ENCODE measurements at regions not wholly inside any gene's neighbourhood (a gene's known extent, or its start where the extent isn't known, plus 50 kb on each side); places are given as distances from the start of the nearest gene placed in this dataset.

DNA sequence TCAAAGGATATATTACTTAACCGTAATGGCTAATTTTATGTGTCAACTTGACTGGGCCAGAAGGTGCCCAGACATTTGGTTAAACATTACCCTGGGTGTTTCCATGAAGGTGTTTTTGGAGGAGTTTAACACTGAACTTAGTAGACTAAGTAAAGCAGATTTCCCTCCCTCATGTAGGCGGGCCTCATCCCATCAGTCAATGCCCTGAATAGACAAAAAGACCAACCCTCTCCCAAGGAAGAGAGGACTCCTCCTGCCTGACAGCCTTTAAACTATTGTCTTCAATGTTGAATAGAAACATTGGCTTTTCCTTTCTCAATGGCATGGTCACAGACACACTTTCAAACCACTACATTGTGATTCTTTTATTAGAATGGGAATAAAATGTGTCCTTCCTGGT is 121.9 kb downstream of the SETD4 start:
- no peak for DNase-seq (ENCODE audit: low read depth in 2 of 2)

DNA sequence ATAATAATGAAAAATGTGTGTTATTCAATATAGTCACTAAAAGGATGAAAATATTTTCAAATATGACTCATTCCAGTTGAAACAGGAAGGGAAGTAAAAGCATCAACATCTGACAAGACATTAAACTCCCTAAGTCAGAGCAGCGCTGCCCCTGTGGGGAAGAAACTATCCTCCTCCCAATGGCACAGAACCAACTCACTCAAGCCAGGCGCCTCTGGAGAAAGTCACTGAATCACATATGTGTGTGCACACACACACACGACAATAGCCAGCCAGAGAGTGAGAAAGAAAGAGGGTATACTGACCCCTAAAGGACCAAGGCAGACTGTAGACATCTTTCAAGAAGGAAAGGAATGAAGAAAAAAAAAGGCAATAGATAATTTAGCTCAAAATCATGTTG is 126.9 kb downstream of the SETD4 start:
- DNase-seq (ENCODE audit: low read depth in 2 of 2), result peak; percentile 77 to 79

DNA sequence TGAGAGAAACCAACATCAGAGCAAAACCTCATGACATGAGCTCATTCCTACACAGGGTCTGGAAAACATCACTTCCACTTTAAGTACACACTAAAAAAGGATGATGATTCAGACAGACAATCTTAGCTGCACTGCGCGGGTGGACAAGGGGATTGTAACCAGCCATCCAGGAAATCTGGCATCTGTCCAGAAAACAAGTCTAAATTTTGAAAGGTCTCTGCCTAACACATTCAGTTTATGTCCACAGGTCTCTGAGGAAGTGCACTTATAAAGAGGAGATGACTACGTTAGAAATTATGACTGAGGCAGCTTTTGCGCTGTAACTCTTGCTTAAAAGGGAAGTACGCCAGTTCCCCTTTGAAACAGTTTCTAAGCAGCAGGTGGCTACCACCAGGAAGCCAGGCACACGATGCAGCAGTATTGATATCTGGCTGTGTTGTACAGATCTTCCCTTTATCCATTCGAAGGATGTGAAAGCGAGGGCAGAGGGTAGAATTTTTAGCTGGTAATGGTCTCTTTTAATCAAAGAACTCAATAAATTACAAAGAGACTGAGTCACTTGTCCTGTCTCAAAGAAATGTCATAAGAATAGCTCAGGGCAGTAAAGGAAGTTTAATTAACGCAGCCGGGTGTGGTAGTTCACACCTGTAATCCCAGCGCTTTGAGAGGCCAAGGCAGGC is 128.0 kb downstream of the SETD4 start:
- DNase-seq (ENCODE audit: low read depth in 2 of 2), result peak; percentile 71 to 73

DNA sequence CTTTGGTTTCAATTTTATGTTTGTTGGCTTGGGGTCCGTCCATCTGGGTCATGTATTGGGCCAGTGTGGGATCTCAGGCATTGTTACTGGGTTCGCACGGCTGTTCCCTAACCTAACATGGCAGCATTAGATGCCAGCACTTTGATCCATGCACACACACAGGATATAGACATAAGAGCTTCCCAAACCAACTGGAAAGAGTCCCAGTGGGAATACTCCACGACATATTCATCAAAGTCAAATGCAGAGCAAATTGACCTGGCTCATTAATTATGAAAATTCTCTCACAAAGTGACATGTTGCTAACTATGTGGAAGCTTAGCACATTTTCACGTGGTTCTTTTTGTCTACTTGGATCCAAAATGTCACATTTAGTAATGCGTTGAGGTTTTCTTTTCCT is 130.4 kb downstream of the SETD4 start:
- no peak for DNase-seq (ENCODE audit: low read depth in 2 of 2)

DNA sequence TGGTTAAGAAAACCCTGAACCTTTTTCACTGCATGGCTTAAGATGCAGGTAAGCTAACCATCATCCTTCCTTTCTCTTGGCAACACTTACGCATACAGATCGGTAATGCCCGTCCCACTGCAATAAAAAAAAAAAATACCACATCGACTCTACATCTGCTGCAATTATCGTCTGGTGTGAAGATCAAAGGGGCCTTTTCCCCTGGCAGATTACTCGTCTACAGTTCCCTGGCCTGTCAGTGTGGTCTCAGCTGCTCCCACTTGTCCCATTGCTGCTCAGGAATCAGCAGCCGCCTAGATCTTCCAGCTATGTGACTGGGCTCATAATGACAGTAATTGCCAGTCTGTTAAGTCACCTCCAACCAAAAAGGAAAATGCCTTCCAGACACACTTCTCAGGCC is 133.1 kb downstream of the SETD4 start:
- DNase-seq (ENCODE audit: low read depth in 2 of 2), result no peak

DNA sequence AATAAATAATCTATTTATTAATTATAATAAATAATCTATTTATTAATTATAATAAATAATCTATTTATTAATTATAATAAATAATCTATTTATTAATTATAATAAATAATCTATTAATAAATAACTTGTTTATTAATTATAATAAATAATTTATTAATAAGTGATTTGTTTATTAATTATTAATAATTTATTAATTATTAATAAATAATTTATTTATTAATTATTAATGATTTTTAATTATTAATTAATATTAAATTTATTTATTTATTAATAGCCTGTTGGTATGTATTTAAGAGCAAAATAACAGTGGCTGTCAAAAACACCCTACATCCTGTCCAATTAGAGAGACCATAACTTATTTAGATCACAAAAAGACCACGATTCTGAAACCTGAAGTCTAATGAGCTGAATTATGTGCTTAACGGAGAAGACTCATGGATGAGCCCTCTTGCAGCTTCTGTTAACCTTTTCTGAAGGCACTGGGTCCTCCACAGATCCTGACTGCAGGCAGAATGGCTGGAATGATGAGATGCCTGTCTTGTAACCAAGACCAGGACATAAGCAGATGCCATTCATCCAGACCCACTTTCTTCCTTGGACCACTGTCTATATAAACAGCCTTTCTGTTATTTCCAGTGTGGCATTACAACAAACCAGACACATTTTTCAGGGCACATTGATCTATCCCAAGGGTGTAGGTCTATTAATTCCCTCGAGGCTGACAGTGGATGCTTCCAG is 134.2 kb downstream of the SETD4 start:
- DNase-seq (ENCODE audit: low read depth in 2 of 2), result no peak

DNA sequence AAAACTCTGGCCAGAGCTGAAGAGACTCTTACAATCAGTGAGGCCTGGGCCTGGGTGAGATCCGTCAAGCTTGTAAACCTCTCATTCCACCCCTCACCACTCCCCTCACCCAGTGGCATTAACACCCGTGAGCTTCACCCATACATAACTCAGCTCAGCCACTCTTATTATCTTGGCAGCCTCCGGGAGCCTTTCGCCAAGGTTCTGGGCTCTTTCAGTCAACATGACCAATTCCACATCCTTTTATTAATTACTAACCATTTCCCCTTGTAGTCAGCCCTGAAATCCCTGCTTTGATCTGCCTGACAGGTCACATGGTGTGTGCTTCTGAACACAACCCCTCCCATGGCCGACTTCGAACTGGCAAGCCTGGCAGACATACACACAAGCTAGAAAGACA is 134.8 kb downstream of the SETD4 start:
- no peak for DNase-seq (ENCODE audit: low read depth in 2 of 2)

DNA sequence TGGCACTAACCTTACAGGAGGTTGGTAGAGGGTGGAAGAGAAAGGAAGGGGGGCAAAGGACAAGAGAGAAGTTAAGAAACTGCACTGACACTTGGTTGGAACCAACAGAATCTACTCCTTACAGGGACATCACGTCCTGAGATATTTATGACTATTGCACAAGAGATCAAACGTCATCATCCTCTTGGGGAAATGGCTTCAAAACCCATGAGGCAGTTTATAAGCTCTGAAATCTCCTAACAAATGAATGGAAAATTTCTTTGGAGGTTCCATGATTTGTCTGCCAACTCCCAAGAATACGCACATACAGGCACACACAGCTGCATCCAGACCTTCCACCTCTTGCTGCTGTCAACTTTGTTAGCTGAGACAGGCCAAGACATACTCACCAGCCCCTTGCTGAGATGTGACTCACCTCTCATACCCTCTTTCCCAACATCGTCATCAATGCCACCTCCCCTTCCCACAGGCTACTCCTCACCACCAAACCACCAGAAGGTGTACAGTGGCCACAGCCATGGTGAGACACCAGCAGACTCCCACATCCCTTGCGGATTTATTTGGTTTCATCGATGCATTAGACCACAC is 135.5 kb downstream of the SETD4 start:
- peak in 1 of 2 experiments; percentile 8 for DNase-seq (ENCODE audit: low read depth in 2 of 2)

DNA sequence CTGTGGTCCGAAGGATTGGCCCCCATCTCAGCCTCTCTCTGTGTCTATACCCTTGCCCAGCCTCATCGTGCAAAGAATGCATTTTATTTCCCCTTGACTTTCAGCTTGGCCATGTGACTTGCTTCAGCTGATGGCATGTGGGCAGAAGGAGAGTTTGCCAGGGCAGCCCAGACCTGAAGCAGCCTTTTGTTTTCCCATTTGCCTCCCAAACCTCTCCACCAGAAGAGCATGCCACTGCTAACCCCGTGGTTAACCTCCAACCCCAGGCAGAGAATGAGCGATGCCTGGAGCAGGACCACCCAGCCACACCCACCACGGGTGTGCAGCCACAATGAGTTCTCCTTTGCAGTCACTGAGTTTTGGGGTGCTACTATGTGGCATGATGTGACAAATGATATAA is 136.4 kb downstream of the SETD4 start:
- DNase-seq (ENCODE audit: low read depth in 2 of 2), result no peak

DNA sequence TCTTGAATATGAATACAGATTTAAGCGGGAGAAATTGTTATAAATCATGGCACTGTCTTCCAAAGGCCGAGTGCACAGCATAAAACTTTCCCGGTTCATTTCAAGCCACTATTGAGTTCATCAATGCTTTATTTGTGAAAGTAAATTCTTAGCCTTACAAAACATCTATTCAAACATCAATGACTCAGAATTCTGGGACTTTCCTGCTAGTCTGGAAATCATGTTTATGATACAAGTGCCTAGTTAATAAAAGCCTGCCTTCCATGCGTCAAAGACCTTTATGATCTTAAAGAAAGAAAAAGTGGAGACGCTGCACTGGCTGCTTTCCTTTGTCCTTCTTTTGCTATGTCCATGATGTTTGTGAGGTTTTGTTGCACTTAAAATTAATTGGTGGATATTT is 137.7 kb downstream of the SETD4 start:
- DNase-seq (ENCODE audit: low read depth in 2 of 2), result no peak

DNA sequence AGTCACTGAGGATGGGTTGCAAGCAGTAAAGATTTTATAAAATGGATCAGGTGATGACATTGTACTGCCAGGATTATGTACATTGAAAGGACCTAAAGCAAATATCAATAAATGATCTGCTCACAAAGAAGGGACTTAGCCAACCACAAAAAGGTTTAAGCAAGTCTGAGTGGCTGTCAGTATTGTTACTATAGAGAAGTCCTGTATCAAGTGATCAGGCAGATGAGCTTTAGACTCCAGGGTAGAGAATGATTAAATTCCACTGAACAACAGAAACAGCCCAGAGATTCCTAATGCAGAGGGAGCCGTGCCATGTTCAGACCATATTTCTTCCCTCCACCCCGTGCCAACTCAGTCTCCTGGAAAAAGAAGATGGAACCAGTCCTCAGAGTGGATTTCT is 138.9 kb downstream of the SETD4 start:
- no peak for DNase-seq (ENCODE audit: low read depth in 2 of 2)

DNA sequence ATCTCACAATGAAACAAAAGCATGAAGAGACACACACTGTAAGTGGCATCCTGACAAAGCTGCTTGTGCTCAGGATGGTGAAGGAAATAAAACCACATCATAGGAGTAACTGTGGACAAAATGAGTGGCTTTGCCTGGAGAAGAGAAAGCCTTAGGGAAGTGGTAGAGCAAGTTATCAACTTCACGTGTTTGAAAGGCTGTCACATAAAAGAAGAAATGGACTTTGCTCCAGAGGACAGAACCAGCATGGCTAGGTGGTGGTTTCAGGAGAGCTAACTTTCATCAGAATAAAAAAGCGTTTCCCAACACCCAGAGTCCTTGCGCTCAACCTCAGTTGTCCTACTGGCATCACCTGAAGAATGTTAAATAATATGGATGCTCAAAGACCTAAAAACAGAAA is 139.9 kb downstream of the SETD4 start:
- no peak for DNase-seq (ENCODE audit: low read depth in 2 of 2)

DNA sequence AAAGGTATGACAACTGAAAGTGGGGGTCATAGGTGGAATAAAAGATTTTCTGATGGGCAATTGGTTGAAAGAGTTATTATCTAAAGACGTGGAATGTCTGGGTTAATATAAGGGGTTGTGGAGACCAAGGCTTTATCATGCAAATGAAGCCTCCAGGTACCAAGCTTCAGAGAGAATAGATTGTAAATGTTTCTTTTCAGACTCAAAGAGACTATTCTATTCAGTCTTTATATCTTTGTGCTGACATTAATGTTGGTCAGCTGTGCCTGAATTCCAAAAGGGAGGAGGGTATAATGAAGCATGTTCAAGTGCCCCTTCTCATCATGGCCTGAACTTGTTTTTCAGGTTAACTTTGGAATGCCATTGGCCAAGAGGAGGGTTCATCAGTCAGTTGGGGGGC is 145.3 kb downstream of the SETD4 start:
- DNase-seq (ENCODE audit: low read depth in 2 of 2), result no peak

DNA sequence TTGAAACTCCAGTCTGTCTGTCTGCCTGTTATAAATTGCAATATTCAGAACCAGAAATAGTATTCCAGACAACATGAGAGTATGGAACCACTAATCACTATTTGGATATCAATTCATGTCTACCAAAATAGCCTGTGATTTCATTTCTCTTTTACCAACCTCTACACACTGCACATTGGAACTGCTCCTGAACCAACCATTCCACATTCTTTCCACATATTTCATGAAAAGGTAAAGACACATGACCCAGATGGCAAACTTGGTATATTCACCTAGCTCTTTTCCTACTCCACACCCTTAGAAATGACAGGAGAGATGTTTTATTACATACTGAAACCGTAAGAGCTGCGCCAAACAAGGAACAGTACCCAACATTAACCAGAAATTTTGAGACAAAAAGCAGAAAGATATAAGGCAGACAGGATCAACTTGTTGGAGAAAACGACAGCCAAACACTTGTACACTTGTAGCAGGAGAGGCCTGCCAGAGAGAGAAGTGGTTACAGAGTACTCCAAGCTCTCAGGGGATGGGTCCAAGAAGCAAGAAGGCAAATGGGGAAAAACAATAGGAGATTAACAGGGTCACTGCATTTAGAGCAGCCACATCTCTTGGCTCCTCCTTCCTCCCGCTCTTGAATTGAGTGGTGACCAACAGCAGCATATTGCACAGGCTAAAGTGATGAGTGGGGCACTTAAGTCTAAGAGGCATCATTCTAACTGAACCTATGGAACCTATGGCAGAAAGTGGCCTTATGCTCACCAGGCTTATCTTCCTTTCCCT is 148.7 kb downstream of the SETD4 start:
- no peak for DNase-seq (ENCODE audit: low read depth in 2 of 2)

DNA sequence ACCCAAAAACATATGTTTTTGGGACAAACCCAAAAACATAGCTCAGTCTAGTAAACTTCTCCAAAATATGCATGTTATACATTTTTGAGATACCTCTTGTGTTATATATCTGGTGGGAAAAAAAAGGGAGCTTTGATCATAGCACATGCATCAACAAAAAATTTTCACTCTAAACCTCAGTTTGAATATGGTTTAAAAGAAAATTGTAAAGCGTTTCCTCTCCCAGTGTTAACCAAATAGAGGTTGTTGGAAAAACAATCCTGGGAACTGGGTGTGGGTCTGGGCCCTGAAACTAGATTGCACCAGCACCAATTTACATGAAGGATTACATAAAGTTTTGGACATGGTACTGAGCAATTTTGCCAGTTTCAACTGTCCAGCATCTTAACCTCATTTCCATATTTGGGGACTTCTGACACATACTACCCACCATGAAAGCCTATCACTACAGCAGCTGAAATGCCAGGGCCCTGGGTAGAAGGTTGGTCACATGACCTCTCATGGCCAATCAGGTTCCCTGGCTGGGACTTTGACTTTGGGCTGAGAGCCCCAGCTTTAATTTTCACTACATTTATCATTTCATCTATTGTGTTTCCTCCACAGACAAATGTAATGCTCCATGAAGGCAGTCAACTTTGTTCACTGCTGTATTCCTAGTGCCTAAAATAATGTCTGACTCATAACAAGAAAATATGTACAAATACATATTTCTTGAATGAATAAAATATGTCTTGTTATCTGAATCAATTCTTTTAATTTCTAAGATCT is 150.7 kb downstream of the SETD4 start:
- DNase-seq (ENCODE audit: low read depth in 2 of 2), result peak; percentile 52 to 57

DNA sequence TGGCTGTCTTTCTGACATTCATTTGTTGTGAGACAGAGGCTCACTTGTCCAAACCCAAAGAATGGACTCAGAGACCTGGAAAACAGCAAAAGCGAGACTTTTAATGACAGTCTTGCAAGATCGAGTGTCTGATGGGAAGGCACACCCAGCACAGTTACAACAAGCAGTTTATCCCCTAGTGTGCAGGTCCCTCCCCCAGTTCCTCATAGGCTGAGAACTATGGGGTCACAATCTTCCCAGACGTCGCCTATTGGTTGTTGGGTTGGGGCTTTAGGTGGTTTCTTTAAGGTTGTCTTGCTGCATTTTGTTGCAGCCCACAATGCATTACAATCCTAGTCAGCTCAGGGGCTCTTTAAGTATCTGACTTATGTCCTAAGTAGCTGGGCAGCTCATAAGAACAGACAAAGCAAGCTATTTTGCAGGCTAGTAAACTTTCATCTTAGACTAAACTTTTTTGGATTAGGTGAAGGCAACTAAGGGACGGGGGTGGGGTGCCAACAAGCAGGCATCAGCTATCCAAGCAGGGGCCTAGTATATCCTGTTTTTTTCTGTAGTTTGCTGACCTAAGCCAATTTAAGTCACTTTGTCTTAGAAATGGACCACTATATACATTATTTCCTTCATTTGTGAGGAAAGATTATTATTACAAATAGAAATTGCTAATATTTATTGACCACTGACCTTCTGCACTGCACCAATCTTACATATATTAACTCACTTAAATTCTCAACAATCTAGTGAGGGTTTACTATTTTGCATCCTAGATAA is 151.8 kb downstream of the SETD4 start:
- no peak for DNase-seq (ENCODE audit: low read depth in 2 of 2)

DNA sequence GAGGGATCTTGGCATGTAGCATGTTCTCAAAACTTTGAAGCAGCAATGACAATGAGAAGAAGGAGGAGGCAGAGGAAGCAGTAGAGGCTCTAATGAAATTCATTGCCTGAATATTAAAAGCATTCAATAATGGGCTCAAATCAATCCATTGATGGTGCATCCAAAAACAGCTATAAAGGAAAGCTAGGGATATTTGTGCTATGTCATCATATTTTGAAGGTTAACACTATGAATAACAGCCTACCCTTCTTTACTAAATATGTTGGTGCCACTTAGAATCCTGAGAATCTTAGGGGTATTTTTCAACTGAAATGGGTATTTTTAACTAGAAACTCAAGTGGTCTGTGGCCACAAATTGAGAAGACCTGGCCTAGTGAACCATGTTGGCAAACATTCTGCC is 153.7 kb downstream of the SETD4 start:
- DNase-seq (ENCODE audit: low read depth in 2 of 2), result no peak

DNA sequence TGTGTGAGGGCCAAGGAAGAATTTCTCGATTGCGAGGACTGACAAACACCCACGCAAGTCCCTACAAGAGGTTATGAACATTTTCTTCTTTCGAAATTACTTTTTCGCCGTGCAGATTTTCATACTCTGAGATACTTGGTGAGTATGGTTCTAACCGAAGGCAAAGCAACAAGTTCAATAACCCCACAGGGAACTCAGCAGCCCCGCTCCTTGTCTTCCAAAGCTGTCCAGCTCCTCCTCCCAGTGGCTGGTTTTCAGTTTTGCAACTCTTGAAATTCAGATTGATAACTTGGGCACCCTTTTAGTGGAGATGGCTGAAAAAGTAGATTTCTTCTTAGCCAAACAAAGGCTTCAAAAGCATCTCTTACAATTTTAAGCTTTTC is 154.4 kb downstream of the SETD4 start:
- DNase-seq (ENCODE audit: low read depth in 2 of 2), result no peak

DNA sequence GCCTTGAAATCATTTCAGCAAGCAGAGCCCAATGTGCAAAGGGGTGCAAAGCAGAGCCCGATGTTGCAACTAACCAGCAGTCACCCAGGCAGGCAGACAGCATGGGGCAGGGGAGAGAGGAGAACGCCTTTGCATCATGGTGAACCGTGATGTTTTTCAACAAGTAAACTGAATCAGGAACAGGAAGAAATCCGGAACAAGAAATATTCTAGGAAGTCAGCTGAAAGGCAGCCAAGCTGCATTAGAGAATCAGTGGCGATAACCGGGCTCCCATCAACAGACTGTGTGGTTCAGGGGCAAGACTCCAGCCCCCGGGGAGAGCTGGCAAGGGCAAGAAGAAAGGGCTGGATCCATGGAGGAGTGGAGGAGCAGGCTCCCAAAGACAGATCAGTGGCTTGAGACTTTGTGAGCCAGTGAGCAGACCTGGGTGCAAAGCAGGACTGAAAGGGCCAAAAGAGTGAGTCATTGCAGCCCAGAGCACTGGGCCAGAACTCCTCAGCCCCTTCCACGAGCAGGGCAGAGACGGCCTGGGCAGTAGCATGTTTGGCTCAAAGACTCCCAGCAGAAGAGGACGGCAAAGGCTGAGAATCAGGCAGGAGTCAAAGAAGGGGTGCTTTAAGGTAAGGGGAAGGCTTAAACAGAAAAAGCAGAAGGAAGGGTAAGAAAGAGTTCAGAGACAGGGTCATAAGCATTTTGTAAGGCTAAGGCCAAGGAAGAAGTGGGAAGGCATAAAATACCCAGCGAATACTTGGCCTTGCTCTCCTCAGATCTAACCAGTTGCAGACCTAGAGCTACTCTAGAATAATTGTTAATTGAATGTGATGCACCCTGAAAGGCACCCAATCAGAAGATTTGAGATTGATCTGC is 155.0 kb downstream of the SETD4 start:
- no peak for DNase-seq (ENCODE audit: low read depth in 2 of 2)

DNA sequence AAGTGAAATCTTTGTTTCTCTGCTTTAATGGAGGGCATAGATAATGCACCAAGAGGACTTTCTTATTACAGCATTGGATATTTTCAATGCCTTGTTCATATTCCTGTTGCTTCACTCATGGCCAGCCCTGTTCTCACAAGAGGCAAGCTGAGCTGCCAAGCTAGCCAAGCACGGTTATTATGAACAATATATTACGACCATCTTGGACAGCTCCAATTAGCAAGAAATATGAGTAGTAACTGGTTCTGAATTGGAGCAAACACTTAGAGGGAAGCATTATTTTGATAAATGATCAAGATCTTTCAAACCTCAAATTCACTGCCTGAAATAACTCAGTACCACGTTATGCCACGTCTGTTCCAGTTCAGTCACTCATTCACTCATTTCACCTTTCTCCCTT is 159.8 kb downstream of the SETD4 start:
- DNase-seq (ENCODE audit: low read depth in 2 of 2), result no peak
